GM23338 (cell line): ENCODE measurements at regions not wholly inside any gene's neighbourhood (a gene's known extent, or its start where the extent isn't known, plus 50 kb on each side); places are given as distances from the start of the nearest gene placed in this dataset.

ENCODE experiments used
- CREB1 ChIP-seq: fragments of 250-450 bp; sonication (Bioruptor Pico); IDR thresholded peaks from 2 replicates; pipeline ENCODE4 v1.5.0; 2020; ENCODE audit warnings: low read depth, mild to moderate bottlenecking, moderate library complexity
- CTCF ChIP-seq, 2 experiments: fragments of 200-600 bp in 1 of 2; sonication (generic) in 1 of 2; conservative IDR thresholded peaks; 2 replicates each; pipeline versions ENCODE4 v1.5.1 to v1.6.1; 2016 to 2017; ENCODE audit warnings: antibody characterized with exemption in 2 of 2, low read depth in 2 of 2, mild to moderate bottlenecking in 2 of 2, moderate library complexity in 1 of 2
- ETS1 ChIP-seq: IDR thresholded peaks from 2 replicates; pipeline ENCODE4 v1.6.1; 2016; ENCODE audit warnings: antibody characterized with exemption
- EZH2 ChIP-seq: fragments of 200-600 bp; sonication (generic); IDR thresholded peaks from one replicate; pipeline ENCODE4 v1.8.0; 2017; ENCODE audit warnings: antibody characterized with exemption, mild to moderate bottlenecking, low read depth; ENCODE audit not compliant: unreplicated experiment
- EZH2phosphoT487 ChIP-seq: fragments of 200-600 bp; sonication (generic); IDR thresholded peaks from one replicate; pipeline ENCODE4 v1.8.1; 2018; ENCODE audit warnings: antibody characterized with exemption; ENCODE audit not compliant: unreplicated experiment
- POLR2AphosphoS5 ChIP-seq: IDR thresholded peaks from 2 replicates; pipeline ENCODE4 v1.6.1; 2016; ENCODE audit warnings: antibody characterized with exemption, low read depth
- STAT1 ChIP-seq: IDR thresholded peaks from one replicate; pipeline ENCODE4 v1.6.1; 2016; ENCODE audit warnings: antibody characterized with exemption; ENCODE audit not compliant: unreplicated experiment
- ZNF114 ChIP-seq: fragments of 250-450 bp; sonication (Bioruptor Pico); IDR thresholded peaks from 2 replicates; pipeline ENCODE4 v1.5.0; 2020; ENCODE audit warnings: mild to moderate bottlenecking, moderate library complexity
- ZNF331 ChIP-seq: fragments of 250-450 bp; sonication (Bioruptor Pico); IDR thresholded peaks from 2 replicates; pipeline ENCODE4 v1.5.0; 2020; ENCODE audit warnings: low read depth, mild to moderate bottlenecking, moderate library complexity
- TF ChIP-seq, protein P1 (sequence below): IDR thresholded peaks from one replicate; pipeline ENCODE4 v1.6.1; 2018; ENCODE audit warnings: antibody characterized with exemption; ENCODE audit not compliant: unreplicated experiment
- TF ChIP-seq, protein P2 (sequence below): fragments of 250-450 bp; sonication (Bioruptor Pico); IDR thresholded peaks from 2 replicates; pipeline ENCODE4 v1.5.0; 2020; ENCODE audit warnings: mild to moderate bottlenecking, moderate library complexity

DNA sequence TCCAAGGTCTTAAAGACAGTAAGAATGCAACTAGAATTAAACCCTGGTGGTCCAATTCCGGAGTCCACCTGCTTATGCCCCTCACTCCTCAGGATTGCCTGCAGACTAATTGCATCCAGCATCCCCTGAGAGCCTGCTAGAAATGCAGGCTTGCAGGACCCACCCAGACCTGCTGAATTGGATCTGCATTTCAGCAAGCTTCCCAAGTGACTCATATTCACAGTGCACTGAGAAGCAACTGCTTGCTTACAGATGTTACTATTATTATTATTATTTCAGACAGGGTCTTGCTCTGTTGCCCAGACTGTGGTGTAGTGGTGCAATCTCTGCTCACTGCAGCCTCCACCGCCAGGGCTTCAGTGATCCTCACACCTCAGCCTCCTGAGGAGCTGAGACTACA lies 83.5 kb upstream of the VGLL4 start:
- TF ChIP-seq CTCF (conservative IDR thresholded peaks at IDR 0.05; ENCODE audit: low read depth in 2 of 2) (no peak), EZH2 (no peak), EZH2phosphoT487 (no peak), ETS1 (no peak), POLR2AphosphoS5 (no peak), CREB1 (CRISPR knock-in tag) (no peak), STAT1 (no peak), ZNF114 (no peak), ZNF331 (CRISPR knock-in tag) (no peak)
- TF ChIP-seq, protein P1, sequence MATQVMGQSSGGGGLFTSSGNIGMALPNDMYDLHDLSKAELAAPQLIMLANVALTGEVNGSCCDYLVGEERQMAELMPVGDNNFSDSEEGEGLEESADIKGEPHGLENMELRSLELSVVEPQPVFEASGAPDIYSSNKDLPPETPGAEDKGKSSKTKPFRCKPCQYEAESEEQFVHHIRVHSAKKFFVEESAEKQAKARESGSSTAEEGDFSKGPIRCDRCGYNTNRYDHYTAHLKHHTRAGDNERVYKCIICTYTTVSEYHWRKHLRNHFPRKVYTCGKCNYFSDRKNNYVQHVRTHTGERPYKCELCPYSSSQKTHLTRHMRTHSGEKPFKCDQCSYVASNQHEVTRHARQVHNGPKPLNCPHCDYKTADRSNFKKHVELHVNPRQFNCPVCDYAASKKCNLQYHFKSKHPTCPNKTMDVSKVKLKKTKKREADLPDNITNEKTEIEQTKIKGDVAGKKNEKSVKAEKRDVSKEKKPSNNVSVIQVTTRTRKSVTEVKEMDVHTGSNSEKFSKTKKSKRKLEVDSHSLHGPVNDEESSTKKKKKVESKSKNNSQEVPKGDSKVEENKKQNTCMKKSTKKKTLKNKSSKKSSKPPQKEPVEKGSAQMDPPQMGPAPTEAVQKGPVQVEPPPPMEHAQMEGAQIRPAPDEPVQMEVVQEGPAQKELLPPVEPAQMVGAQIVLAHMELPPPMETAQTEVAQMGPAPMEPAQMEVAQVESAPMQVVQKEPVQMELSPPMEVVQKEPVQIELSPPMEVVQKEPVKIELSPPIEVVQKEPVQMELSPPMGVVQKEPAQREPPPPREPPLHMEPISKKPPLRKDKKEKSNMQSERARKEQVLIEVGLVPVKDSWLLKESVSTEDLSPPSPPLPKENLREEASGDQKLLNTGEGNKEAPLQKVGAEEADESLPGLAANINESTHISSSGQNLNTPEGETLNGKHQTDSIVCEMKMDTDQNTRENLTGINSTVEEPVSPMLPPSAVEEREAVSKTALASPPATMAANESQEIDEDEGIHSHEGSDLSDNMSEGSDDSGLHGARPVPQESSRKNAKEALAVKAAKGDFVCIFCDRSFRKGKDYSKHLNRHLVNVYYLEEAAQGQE = no peak
- TF ChIP-seq, protein P2, sequence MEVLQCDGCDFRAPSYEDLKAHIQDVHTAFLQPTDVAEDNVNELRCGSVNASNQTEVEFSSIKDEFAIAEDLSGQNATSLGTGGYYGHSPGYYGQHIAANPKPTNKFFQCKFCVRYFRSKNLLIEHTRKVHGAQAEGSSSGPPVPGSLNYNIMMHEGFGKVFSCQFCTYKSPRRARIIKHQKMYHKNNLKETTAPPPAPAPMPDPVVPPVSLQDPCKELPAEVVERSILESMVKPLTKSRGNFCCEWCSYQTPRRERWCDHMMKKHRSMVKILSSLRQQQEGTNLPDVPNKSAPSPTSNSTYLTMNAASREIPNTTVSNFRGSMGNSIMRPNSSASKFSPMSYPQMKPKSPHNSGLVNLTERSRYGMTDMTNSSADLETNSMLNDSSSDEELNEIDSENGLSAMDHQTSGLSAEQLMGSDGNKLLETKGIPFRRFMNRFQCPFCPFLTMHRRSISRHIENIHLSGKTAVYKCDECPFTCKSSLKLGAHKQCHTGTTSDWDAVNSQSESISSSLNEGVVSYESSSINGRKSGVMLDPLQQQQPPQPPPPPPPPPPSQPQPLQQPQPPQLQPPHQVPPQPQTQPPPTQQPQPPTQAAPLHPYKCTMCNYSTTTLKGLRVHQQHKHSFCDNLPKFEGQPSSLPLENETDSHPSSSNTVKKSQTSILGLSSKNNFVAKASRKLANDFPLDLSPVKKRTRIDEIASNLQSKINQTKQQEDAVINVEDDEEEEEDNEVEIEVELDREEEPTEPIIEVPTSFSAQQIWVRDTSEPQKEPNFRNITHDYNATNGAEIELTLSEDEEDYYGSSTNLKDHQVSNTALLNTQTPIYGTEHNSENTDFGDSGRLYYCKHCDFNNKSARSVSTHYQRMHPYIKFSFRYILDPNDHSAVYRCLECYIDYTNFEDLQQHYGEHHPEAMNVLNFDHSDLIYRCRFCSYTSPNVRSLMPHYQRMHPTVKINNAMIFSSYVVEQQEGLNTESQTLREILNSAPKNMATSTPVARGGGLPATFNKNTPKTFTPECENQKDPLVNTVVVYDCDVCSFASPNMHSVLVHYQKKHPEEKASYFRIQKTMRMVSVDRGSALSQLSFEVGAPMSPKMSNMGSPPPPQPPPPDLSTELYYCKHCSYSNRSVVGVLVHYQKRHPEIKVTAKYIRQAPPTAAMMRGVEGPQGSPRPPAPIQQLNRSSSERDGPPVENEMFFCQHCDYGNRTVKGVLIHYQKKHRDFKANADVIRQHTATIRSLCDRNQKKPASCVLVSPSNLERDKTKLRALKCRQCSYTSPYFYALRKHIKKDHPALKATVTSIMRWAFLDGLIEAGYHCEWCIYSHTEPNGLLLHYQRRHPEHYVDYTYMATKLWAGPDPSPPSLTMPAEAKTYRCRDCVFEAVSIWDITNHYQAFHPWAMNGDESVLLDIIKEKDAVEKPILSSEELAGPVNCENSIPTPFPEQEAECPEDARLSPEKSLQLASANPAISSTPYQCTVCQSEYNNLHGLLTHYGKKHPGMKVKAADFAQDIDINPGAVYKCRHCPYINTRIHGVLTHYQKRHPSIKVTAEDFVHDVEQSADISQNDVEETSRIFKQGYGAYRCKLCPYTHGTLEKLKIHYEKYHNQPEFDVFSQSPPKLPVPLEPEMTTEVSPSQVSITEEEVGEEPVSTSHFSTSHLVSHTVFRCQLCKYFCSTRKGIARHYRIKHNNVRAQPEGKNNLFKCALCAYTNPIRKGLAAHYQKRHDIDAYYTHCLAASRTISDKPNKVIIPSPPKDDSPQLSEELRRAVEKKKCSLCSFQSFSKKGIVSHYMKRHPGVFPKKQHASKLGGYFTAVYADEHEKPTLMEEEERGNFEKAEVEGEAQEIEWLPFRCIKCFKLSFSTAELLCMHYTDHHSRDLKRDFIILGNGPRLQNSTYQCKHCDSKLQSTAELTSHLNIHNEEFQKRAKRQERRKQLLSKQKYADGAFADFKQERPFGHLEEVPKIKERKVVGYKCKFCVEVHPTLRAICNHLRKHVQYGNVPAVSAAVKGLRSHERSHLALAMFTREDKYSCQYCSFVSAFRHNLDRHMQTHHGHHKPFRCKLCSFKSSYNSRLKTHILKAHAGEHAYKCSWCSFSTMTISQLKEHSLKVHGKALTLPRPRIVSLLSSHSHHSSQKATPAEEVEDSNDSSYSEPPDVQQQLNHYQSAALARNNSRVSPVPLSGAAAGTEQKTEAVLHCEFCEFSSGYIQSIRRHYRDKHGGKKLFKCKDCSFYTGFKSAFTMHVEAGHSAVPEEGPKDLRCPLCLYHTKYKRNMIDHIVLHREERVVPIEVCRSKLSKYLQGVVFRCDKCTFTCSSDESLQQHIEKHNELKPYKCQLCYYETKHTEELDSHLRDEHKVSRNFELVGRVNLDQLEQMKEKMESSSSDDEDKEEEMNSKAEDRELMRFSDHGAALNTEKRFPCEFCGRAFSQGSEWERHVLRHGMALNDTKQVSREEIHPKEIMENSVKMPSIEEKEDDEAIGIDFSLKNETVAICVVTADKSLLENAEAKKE (CRISPR knock-in tag) = no peak
